ENCODE measurements at regions not wholly inside any gene's neighbourhood (a gene's known extent, or its start where the extent isn't known, plus 50 kb on each side); places are given as distances from the start of the nearest gene placed in this dataset.

DNA sequence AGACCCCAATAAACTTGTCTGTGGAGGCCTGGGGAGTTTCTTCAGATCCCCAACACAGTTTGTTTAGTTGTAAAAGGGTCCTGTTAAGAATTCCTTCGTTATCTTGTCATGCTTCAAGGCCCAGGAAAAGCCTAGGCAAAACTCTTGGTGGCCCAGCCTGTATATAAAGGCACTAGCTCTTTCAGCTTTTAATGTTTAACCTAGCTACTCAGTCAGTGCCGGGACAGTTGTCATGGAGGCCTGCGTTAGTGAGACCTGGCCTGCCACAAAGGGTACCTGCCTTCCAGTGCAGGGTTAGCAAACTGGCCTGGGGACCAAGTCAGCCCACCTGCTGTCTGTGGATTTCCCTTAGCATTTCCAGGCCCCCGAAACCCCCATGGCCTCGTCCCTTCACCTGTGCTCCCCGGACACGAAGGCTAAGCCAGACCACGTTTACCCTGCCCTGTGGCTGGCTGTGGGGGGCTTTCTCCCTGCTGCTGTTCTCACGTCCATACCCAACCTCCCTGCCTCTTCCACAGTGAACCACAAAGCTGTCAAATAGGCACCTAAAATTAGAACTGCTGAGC lies 96.9 kb upstream of the PPP2R2D start:
- H3K9me3 ChIP-seq (ENCODE audit: low read depth, low read length, poor library complexity, severe bottlenecking) = peaks cover 6% of the 10 kb centered on the region
- no peaks in the 10 kb centered on the region for H3K36me3 ChIP-seq (ENCODE audit: insufficient read depth, low read length, poor library complexity, severe bottlenecking)
- H3K4me3 ChIP-seq (ENCODE audit: low read depth, low read length, poor library complexity, severe bottlenecking) = no peak overlapping the region
- H3K27ac ChIP-seq (ENCODE audit: low read depth, low read length, poor library complexity, severe bottlenecking) = no peak overlapping the region
- POLR2A ChIA-PET (ENCODE audit: low non-redundant PET) = no interaction called here
- TF ChIP-seq, protein P1, sequence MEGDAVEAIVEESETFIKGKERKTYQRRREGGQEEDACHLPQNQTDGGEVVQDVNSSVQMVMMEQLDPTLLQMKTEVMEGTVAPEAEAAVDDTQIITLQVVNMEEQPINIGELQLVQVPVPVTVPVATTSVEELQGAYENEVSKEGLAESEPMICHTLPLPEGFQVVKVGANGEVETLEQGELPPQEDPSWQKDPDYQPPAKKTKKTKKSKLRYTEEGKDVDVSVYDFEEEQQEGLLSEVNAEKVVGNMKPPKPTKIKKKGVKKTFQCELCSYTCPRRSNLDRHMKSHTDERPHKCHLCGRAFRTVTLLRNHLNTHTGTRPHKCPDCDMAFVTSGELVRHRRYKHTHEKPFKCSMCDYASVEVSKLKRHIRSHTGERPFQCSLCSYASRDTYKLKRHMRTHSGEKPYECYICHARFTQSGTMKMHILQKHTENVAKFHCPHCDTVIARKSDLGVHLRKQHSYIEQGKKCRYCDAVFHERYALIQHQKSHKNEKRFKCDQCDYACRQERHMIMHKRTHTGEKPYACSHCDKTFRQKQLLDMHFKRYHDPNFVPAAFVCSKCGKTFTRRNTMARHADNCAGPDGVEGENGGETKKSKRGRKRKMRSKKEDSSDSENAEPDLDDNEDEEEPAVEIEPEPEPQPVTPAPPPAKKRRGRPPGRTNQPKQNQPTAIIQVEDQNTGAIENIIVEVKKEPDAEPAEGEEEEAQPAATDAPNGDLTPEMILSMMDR (conservative IDR thresholded peaks at IDR 0.05; ENCODE audit: low read depth, low read length) = no peak
- TF ChIP-seq EZH2 (IDR thresholded peaks at IDR 0.05; ENCODE audit: borderline replicate concordance, low read depth, low read length, poor library complexity, severe bottlenecking) = no peak
- no TSS peak for BruUV-seq (replicated peaks)
- H3K27me3 ChIP-seq (replicated peaks; ENCODE audit: insufficient read depth, low read depth, low read length, poor library complexity) = no peaks in the 10 kb centered on the region
- H3K4me1 ChIP-seq (ENCODE audit: insufficient read depth, low read length, poor library complexity, severe bottlenecking) = no peaks in the 10 kb centered on the region
- CTCF ChIA-PET = no interaction called here
- intact Hi-C loops (cut with micrococcal nuclease; ENCODE audit: unreplicated experiment) = no loop called here
- no peak for DNase-seq (ENCODE audit: low spot score)

GRCh38 chr10:131804551-131805295 lies 96.1 kb upstream of the PPP2R2D start:
- Histone ChIP-seq H3K27me3 (replicated peaks; ENCODE audit: insufficient read depth, low read depth, low read length, poor library complexity) (no peaks in the 10 kb centered on the region), H3K36me3 (ENCODE audit: insufficient read depth, low read length, poor library complexity, severe bottlenecking) (no peaks in the 10 kb centered on the region), H3K4me3 (ENCODE audit: low read depth, low read length, poor library complexity, severe bottlenecking) (no peak overlapping the region), H3K9me3 (ENCODE audit: low read depth, low read length, poor library complexity, severe bottlenecking) (peaks cover under 1% of the 10 kb centered on the region), H3K27ac (ENCODE audit: low read depth, low read length, poor library complexity, severe bottlenecking) (no peak overlapping the region), H3K4me1 (ENCODE audit: insufficient read depth, low read length, poor library complexity, severe bottlenecking) (no peaks in the 10 kb centered on the region)
- POLR2A ChIA-PET (ENCODE audit: low non-redundant PET) = no interaction called here
- TF ChIP-seq EZH2 (IDR thresholded peaks at IDR 0.05; ENCODE audit: borderline replicate concordance, low read depth, low read length, poor library complexity, severe bottlenecking) = no peak
- TF ChIP-seq, protein P1 (conservative IDR thresholded peaks at IDR 0.05; ENCODE audit: low read depth, low read length) = no peak
- intact Hi-C loops (cut with micrococcal nuclease; ENCODE audit: unreplicated experiment) = no loop called here
- no TSS peak for BruUV-seq (replicated peaks)
- DNase-seq (ENCODE audit: low spot score) = no peak
- CTCF ChIA-PET = no interaction called here

- Histone ChIP-seq H3K36me3 (ENCODE audit: insufficient read depth, low read length, poor library complexity, severe bottlenecking) (no peaks in the 10 kb centered on the region), H3K27me3 (replicated peaks; ENCODE audit: insufficient read depth, low read depth, low read length, poor library complexity) (peaks cover 7% of the 10 kb centered on the region), H3K4me3 (ENCODE audit: low read depth, low read length, poor library complexity, severe bottlenecking) (no peak overlapping the region), H3K9me3 (ENCODE audit: low read depth, low read length, poor library complexity, severe bottlenecking) (no peaks in the 10 kb centered on the region), H3K4me1 (ENCODE audit: insufficient read depth, low read length, poor library complexity, severe bottlenecking) (no peaks in the 10 kb centered on the region), H3K27ac (ENCODE audit: low read depth, low read length, poor library complexity, severe bottlenecking) (no peak overlapping the region)
- ChIA-PET CTCF (no interaction called here), POLR2A (ENCODE audit: low non-redundant PET) (no interaction called here)
- no peak for TF ChIP-seq EZH2 (IDR thresholded peaks at IDR 0.05; ENCODE audit: borderline replicate concordance, low read depth, low read length, poor library complexity, severe bottlenecking)
- TF ChIP-seq, protein P1 (conservative IDR thresholded peaks at IDR 0.05; ENCODE audit: low read depth, low read length) = no peak
- BruUV-seq (replicated peaks) = no TSS peak
- intact Hi-C loops (cut with micrococcal nuclease; ENCODE audit: unreplicated experiment) = no loop called here
- DNase-seq (ENCODE audit: low spot score) = no peak
These were observed 95.1 kb upstream of the PPP2R2D start for GRCh38 chr10:131805696-131806095.
